Mammary epithelial cell (primary cell): ENCODE measurements at regions not wholly inside any gene's neighbourhood (a gene's known extent, or its start where the extent isn't known, plus 50 kb on each side); places are given as distances from the start of the nearest gene placed in this dataset.

Source experiments
- EZH2 ChIP-seq: IDR thresholded peaks from 2 replicates; pipeline ENCODE4 v1.6.1; 2012; ENCODE audit warnings: low read length, inconsistent platforms, borderline replicate concordance
- TF ChIP-seq, protein P1 (sequence below), 2 donors: IDR thresholded peaks in 1 of 2; conservative IDR thresholded peaks in 1 of 2; 2 replicates each; pipeline ENCODE4 v1.5.1; 2011 to 2012; ENCODE audit warnings: inconsistent platforms in 2 of 2, low read length in 2 of 2, mild to moderate bottlenecking in 2 of 2, control low read depth in 1 of 2, low read depth in 1 of 2; ENCODE audit not compliant: insufficient read depth in 1 of 2; ENCODE audit errors: extremely low read depth in 1 of 2

- TF ChIP-seq, protein P1, sequence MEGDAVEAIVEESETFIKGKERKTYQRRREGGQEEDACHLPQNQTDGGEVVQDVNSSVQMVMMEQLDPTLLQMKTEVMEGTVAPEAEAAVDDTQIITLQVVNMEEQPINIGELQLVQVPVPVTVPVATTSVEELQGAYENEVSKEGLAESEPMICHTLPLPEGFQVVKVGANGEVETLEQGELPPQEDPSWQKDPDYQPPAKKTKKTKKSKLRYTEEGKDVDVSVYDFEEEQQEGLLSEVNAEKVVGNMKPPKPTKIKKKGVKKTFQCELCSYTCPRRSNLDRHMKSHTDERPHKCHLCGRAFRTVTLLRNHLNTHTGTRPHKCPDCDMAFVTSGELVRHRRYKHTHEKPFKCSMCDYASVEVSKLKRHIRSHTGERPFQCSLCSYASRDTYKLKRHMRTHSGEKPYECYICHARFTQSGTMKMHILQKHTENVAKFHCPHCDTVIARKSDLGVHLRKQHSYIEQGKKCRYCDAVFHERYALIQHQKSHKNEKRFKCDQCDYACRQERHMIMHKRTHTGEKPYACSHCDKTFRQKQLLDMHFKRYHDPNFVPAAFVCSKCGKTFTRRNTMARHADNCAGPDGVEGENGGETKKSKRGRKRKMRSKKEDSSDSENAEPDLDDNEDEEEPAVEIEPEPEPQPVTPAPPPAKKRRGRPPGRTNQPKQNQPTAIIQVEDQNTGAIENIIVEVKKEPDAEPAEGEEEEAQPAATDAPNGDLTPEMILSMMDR (conservative IDR thresholded peaks at IDR 0.05 in 1 of 2, IDR thresholded peaks at IDR 0.05 in 1 of 2; ENCODE audit: extremely low read depth in 1 of 2, insufficient read depth in 1 of 2, low read depth in 1 of 2, low read length in 2 of 2): no peak
- no peak for TF ChIP-seq EZH2
These were observed 411.1 kb downstream of the HDGFL1 start for GRCh38 chr6:22980446-22980845.
